ENCODE measurements at regions not wholly inside any gene's neighbourhood (a gene's known extent, or its start where the extent isn't known, plus 50 kb on each side); places are given as distances from the start of the nearest gene placed in this dataset.

DNA sequence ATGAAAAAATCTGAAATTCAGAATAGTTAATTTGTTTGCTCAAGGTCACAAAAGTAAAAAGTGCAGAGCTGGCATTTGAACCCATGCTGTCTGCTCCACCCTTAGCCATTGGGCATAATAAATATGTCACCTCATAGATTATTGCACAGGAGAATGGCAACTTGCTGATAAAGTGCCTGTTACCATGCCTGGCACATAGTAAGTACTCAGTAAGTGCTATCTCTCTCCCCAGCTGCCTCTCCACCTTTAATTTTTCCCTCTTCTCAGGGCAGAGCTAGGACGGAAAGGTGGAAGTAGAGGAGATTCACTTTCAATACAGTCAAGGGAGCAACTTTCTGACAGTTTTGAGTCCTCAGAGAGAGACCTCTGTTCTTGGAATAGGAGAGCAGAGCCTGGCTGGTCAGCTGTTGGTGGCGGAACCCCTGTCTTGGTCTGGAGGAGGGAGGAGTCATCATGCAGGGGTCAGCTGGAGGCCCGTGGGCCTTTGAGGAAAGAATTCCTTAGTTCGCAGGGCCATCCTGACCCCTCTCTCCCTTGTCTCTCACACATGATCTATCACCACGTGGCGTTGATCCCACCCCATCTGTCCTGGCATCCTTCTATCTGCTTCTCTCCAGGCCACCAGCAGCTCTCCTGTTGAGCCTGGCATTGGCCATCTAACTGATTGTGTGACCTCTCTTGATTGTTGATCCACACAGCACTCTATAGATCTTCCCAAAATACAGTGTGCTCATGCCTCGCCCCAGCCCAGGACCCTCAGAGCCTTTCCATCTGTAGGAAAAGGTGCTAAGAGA lies 149.3 kb downstream of the RPLP1 start:
- ChIA-PET POLR2A (no interaction called here), CTCF (interaction anchor here (0.6 kb wide), 2 partner anchors 10 to 594 kb away, joined by 3 read pairs; no protein-coding TSS in a partner anchor)
- Mint-ChIP-seq H3K4me1 (ENCODE audit: insufficient read depth, unreplicated experiment) (no peaks in the 10 kb centered on the region), H3K9me3 (ENCODE audit: unreplicated experiment) (no peaks in the 10 kb centered on the region), H3K4me3 (ENCODE audit: unreplicated experiment) (no peak overlapping the region), H3K36me3 (ENCODE audit: insufficient read depth, unreplicated experiment) (no peaks in the 10 kb centered on the region), H3K27me3 (ENCODE audit: insufficient read depth, unreplicated experiment) (peaks cover 50% of the 10 kb centered on the region), H3K27ac (ENCODE audit: low read depth, unreplicated experiment) (no peak overlapping the region)
- no TSS peak for BruUV-seq (replicated peaks)
- intact Hi-C loops (cut with micrococcal nuclease) = no loop called here
- TF ChIP-seq, protein P1, sequence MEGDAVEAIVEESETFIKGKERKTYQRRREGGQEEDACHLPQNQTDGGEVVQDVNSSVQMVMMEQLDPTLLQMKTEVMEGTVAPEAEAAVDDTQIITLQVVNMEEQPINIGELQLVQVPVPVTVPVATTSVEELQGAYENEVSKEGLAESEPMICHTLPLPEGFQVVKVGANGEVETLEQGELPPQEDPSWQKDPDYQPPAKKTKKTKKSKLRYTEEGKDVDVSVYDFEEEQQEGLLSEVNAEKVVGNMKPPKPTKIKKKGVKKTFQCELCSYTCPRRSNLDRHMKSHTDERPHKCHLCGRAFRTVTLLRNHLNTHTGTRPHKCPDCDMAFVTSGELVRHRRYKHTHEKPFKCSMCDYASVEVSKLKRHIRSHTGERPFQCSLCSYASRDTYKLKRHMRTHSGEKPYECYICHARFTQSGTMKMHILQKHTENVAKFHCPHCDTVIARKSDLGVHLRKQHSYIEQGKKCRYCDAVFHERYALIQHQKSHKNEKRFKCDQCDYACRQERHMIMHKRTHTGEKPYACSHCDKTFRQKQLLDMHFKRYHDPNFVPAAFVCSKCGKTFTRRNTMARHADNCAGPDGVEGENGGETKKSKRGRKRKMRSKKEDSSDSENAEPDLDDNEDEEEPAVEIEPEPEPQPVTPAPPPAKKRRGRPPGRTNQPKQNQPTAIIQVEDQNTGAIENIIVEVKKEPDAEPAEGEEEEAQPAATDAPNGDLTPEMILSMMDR (IDR thresholded peaks at IDR 0.05; ENCODE audit: unreplicated experiment) = no peak
- no peak for DNase-seq (ENCODE audit: unreplicated experiment)

DNA sequence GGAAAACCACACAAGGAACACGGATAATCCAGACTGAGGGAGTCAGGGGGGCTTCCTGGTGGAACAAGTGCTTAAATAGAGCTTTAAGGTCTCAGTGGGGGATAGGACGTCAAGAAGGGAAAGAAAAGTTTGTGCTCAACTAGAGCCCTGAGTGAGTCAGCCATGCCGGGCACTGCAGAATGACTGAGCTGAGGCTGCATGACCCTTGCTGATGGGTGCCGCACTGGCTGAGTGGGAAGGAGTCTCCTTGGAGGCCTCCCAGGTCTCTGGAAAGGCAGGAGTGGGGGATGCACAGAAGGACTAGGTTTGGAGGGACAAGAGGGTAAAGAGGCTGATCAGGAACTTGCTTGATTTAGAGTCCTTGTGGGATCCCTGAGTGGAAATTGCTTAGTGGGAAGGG lies 150.3 kb downstream of the RPLP1 start:
- H3K27ac Mint-ChIP-seq (ENCODE audit: low read depth, unreplicated experiment) = no peak overlapping the region
- no TSS peak for BruUV-seq (replicated peaks)

DNA sequence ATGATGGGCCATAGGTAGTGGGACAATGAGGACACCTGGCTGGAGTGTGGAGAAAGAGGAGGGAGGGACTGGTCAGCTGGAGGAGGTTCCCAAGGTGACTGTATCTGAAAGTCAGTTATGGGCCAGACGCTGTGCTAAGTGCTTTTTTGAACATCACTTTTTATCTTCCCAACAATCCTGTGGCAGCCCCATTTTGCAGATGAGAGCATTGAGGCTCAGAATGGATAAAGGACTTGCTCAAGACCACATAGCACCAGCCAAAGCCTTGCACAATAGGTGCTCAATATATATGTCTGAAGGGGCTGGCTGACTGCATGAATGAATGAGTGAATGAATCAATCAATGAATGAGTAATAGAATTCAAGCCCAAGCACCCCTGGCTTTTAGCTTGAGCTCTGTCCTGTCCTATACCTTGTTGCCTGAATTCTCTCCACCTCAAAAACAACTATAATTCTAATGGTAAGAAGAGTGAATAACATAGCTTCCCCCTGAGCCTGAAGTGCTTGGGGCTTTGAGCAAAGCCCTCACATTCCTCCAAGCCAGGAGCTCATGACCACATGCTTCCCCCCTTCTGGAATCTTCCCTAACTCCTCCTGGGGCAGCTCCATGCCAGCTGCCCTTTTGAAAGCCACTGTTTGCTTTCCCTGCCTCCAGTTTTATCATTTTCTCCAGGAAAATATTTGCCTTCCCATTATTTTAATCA lies 150.9 kb downstream of the RPLP1 start:
- Mint-ChIP-seq H3K9me3 (ENCODE audit: unreplicated experiment) (no peaks in the 10 kb centered on the region), H3K4me3 (ENCODE audit: unreplicated experiment) (no peak overlapping the region), H3K36me3 (ENCODE audit: insufficient read depth, unreplicated experiment) (no peaks in the 10 kb centered on the region), H3K4me1 (ENCODE audit: insufficient read depth, unreplicated experiment) (no peaks in the 10 kb centered on the region), H3K27ac (ENCODE audit: low read depth, unreplicated experiment) (no peak overlapping the region), H3K27me3 (ENCODE audit: insufficient read depth, unreplicated experiment) (peaks cover 47% of the 10 kb centered on the region)
- ChIA-PET POLR2A (no interaction called here), CTCF (interaction anchor here (0.6 to 1.1 kb wide), 3 partner anchors 25 to 459 kb away, joined by 3 read pairs; no protein-coding TSS in a partner anchor)
- no peak for DNase-seq (ENCODE audit: unreplicated experiment)
- BruUV-seq (replicated peaks) = no TSS peak
- TF ChIP-seq, protein P1 (IDR thresholded peaks at IDR 0.05; ENCODE audit: unreplicated experiment) = no peak
- intact Hi-C loops (cut with micrococcal nuclease) = no loop called here

More for the DNA sequence above, 150.3 kb downstream of the RPLP1 start:
- intact Hi-C loops (cut with micrococcal nuclease) = no loop called here
- DNase-seq (ENCODE audit: unreplicated experiment) = no peak
- TF ChIP-seq, protein P1 (IDR thresholded peaks at IDR 0.05; ENCODE audit: unreplicated experiment) = no peak
- Mint-ChIP-seq H3K27me3 (ENCODE audit: insufficient read depth, unreplicated experiment) (peaks cover 52% of the 10 kb centered on the region), H3K4me3 (ENCODE audit: unreplicated experiment) (no peak overlapping the region), H3K9me3 (ENCODE audit: unreplicated experiment) (no peaks in the 10 kb centered on the region), H3K4me1 (ENCODE audit: insufficient read depth, unreplicated experiment) (no peaks in the 10 kb centered on the region), H3K36me3 (ENCODE audit: insufficient read depth, unreplicated experiment) (no peaks in the 10 kb centered on the region)
- ChIA-PET POLR2A (interaction anchor here (0.6 kb wide), 1 partner anchor 8 kb away, joined by 3 read pairs; no protein-coding TSS in a partner anchor), CTCF (interaction anchor here (0.6 kb wide), 1 partner anchor 9 kb away, joined by 3 read pairs; no protein-coding TSS in a partner anchor)

DNA sequence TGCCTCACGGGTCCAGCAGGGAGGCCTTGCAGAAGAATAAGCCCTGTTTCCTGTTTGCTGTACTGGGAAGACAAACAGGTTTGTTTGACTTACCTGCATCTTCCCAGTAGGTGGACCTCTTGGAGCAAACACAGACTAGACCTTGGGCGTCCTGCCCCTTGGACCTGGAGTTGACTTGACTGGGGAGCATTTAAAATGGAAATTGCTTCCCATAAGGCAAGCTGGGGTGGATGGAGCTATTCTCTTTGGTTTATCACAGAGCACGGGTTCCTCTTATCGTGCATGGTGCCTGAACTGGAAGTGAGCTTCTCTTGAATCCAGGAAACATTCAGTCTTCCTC lies 151.4 kb downstream of the RPLP1 start:
- H3K27ac Mint-ChIP-seq (ENCODE audit: low read depth, unreplicated experiment) = no peak overlapping the region
- no peak for DNase-seq (ENCODE audit: unreplicated experiment)
- POLR2A ChIA-PET = no interaction called here
- TF ChIP-seq, protein P1 (IDR thresholded peaks at IDR 0.05; ENCODE audit: unreplicated experiment) = no peak
- no peak overlapping the region for H3K4me3 Mint-ChIP-seq (ENCODE audit: unreplicated experiment)
- H3K4me1 Mint-ChIP-seq (ENCODE audit: insufficient read depth, unreplicated experiment) = peaks cover 2% of the 10 kb centered on the region
- CTCF ChIA-PET = interaction anchor here (0.6 to 1.1 kb wide), 3 partner anchors 25 to 459 kb away, joined by 3 read pairs; no protein-coding TSS in a partner anchor
- intact Hi-C loops (cut with micrococcal nuclease) = no loop called here
- no peaks in the 10 kb centered on the region for H3K9me3 Mint-ChIP-seq (ENCODE audit: unreplicated experiment)
- H3K36me3 Mint-ChIP-seq (ENCODE audit: insufficient read depth, unreplicated experiment) = no peaks in the 10 kb centered on the region
- no TSS peak for BruUV-seq (replicated peaks)
- peaks cover 42% of the 10 kb centered on the region for H3K27me3 Mint-ChIP-seq (ENCODE audit: insufficient read depth, unreplicated experiment)
